AG04450 (cell line): ENCODE measurements at regions not wholly inside any gene's neighbourhood (a gene's known extent, or its start where the extent isn't known, plus 50 kb on each side); places are given as distances from the start of the nearest gene placed in this dataset.
A peak's percentile ranks its signal among the peaks of the same experiment; 100 is the strongest.

Experiments used
- CTCF ChIA-PET: fragments of 300-600, 350-600 bp; formaldehyde crosslinking; extraction: SDS; loops from one replicate; lab custom pipeline; 2022; ENCODE audit warnings: antibody characterized with exemption, inconsistent platforms; lab: Charles Lee
- POLR2A ChIA-PET: fragments of 350-600 bp; formaldehyde crosslinking; extraction: SDS; loops from one replicate; lab custom pipeline; 2021; ENCODE audit warnings: antibody characterized with exemption, inconsistent platforms; lab: Yijun Ruan, JAX
- DNase-seq: peaks from one replicate; pipeline ENCODE4 v3.0.0-alpha.2; 2011; ENCODE audit warnings: low read depth, low spot score
- H3K27ac ChIP-seq: one replicate; pipeline ENCODE4 v1.5.1; 2012; ENCODE audit warnings: low read depth, low read length, control low read depth
- H3K27me3 ChIP-seq: one replicate; pipeline ENCODE4 v1.6.0; 2012; ENCODE audit warnings: low read length; ENCODE audit not compliant: control insufficient read depth, insufficient read depth
- H3K4me3 ChIP-seq: 2 replicates; pipeline ENCODE4 v1.5.1; 2011; ENCODE audit warnings: mild to moderate bottlenecking, low read depth, low read length, control low read depth
- H3K9me3 ChIP-seq: 2 replicates; pipeline ENCODE4 v1.5.1; 2012; ENCODE audit warnings: low read length; ENCODE audit not compliant: control insufficient read depth, insufficient read depth
- TF ChIP-seq, protein P1 (sequence below): IDR thresholded peaks from 2 replicates; pipeline ENCODE4 v1.5.1; 2011; ENCODE audit warnings: low read depth, low read length, control low read depth, inconsistent platforms

DNA sequence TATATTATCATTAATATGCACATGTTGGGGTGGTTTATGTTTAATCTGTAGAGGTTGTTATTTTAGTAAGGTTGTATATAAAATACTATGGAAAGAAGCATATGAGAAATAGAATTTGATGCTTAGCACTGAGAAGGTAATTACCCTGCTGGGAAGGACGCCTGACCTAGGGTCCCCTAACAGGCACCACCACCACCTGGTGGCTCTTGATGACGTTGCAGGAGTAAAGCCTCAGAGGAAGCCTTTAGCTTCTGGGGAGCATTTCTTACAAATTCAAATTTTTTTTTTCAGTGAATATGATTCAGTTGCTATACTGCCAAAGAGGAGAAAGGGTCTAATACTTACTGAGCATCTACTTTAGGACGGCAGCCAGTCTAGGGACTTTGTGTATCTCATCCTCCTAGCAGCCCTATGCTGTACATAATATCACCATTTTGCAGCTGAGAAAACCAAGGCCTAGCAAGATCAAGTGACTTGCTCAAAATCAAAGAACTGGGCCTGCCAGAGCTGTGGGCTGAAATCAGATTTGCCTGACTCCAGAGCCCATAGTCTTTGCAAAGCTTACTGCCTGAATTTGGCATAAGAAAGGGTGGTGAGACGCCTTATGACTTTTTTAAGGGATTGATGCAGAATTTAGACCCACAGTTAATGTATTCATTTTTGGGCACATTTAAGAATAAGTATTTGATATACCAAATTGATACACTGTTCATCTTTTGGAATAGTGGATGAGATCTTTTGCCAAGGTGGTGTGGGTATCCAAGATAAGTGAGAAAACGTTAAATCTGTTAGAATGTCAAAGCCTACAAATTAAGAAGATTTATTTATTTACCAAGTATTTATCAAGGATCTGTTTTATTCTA, 78.8 kb upstream of the GAREM1 start:
- POLR2A ChIA-PET = no interaction called here
- CTCF ChIA-PET = interaction anchor here (0.6 to 9.5 kb wide), 7 partner anchors 78 to 607 kb away, joined by 3 to 220 read pairs (median 9); partner anchors contain the start of genes GAREM1 and TRAPPC8

DNA sequence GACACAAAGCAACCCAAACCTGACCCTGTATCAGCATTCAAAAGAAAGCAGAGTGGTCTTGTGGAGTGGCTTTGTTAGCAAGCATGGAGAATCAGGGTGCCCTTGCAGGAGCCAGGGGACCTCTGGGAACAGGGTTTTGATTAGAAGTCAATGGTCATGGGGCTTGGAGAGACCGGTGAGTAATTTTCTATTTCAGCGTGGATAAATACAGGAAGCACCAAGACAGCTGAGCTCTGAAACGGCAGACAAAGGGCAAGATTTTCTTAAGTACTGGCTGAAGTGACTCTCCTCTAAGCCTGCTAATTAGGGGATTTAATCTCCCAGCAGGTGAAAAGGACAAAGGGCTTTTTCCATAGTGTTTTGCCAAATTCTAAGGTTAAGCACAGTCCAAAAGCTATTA, 78.0 kb upstream of the GAREM1 start:
- Histone ChIP-seq H3K9me3 (no peaks in the 10 kb centered on the region), H3K27me3 (peaks cover 3% of the 10 kb centered on the region), H3K27ac (no peak overlapping the region), H3K4me3 (no peak overlapping the region)
- TF ChIP-seq, protein P1, sequence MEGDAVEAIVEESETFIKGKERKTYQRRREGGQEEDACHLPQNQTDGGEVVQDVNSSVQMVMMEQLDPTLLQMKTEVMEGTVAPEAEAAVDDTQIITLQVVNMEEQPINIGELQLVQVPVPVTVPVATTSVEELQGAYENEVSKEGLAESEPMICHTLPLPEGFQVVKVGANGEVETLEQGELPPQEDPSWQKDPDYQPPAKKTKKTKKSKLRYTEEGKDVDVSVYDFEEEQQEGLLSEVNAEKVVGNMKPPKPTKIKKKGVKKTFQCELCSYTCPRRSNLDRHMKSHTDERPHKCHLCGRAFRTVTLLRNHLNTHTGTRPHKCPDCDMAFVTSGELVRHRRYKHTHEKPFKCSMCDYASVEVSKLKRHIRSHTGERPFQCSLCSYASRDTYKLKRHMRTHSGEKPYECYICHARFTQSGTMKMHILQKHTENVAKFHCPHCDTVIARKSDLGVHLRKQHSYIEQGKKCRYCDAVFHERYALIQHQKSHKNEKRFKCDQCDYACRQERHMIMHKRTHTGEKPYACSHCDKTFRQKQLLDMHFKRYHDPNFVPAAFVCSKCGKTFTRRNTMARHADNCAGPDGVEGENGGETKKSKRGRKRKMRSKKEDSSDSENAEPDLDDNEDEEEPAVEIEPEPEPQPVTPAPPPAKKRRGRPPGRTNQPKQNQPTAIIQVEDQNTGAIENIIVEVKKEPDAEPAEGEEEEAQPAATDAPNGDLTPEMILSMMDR = no peak
- DNase-seq = no peak
- ChIA-PET POLR2A (no interaction called here), CTCF (interaction anchor here (0.8 to 9.5 kb wide), 6 partner anchors 78 to 398 kb away, joined by 3 to 220 read pairs (median 10); partner anchors contain the start of gene GAREM1)

More for the DNA sequence above, 78.8 kb upstream of the GAREM1 start:
- H3K4me3 ChIP-seq = no peak overlapping the region
- H3K9me3 ChIP-seq = no peaks in the 10 kb centered on the region
- peaks cover 3% of the 10 kb centered on the region for H3K27me3 ChIP-seq
- DNase-seq = no peak
- no peak overlapping the region for H3K27ac ChIP-seq
- TF ChIP-seq, protein P1 = peak; percentile 72

DNA sequence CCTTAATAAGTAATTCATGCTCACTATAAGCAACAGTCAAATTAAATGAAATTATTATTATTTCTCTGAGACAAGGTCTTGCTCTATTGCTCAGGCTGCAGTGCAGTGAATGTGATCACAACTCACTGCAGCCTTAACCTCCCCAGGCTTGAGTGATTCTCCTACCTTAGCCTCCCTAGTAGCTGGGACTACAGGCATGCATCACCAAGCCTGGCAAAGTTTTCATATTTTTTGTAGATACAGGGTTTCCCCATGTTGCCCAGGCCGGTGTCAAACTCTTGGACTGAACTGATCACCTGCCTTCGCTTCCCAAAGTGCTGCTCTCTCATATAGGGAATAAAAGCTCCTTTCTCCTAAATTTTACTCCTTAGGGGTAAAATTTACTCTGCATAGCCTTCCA, 74.9 kb upstream of the GAREM1 start:
- ChIA-PET CTCF (interaction anchor here (1.3 kb wide), 1 partner anchor 274 kb away, joined by 5 read pairs; no protein-coding TSS in a partner anchor), POLR2A (no interaction called here)
- Histone ChIP-seq H3K27ac (no peak overlapping the region), H3K9me3 (no peaks in the 10 kb centered on the region), H3K4me3 (no peak overlapping the region), H3K27me3 (no peaks in the 10 kb centered on the region)
- TF ChIP-seq, protein P1 = no peak
- DNase-seq = no peak

DNA sequence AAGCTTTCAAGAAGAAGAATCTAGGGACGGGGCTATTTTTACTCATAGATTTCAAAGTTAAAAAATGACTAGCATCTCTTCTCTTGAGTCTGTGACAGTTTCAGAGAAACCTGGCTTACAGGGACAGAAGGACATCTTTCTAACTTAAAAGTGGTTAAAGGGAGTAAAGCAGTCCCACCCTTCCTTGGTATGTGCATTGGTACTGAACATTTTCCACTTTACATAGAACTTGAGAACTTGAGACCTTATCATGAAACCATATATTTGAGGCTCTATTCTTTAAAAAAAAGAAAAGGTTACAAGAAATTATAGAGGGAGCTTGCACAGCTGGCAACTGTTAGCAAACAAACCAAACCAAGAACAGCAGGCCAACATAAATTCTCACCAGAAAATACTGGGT, 73.4 kb upstream of the GAREM1 start:
- TF ChIP-seq, protein P1 = no peak
- no peak for DNase-seq
- CTCF ChIA-PET = no interaction called here
- H3K4me3 ChIP-seq = no peak overlapping the region
- no peaks in the 10 kb centered on the region for H3K27me3 ChIP-seq
- H3K27ac ChIP-seq = no peak overlapping the region
- no peaks in the 10 kb centered on the region for H3K9me3 ChIP-seq
- POLR2A ChIA-PET = no interaction called here

DNA sequence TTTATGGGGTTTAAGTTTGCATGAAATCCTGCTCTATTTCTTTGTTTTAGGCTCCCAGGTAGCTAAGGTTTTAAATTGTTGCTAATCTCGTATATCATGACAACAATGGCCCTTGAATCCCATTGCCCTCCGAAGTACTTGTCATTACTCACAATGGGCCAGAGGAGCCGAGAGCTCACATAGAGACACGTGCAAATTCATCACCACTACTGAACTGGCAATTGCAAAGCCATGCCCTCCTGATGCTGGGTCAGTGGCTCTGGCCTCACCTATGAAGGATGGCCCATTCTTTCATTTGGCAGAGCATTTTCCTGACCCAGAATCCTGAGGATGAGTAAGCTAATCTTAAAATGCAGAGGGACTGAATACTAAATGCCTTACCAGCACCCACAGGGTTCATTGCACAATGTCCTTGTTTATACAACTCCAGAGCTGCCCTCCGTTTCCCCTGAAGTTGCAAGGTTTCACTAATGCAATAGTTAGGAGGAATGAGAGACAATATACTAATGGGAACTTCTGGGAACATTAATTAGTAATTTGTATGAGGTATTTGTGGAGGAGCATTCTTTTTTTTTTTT, 71.6 kb upstream of the GAREM1 start:
- DNase-seq = no peak
- Histone ChIP-seq H3K9me3 (no peaks in the 10 kb centered on the region), H3K27me3 (no peaks in the 10 kb centered on the region), H3K4me3 (no peak overlapping the region), H3K27ac (no peak overlapping the region)
- ChIA-PET POLR2A (no interaction called here), CTCF (interaction anchor here (0.7 to 2.6 kb wide), 6 partner anchors 10 to 384 kb away, joined by 3 to 10 read pairs (median 6); no protein-coding TSS in a partner anchor)
- TF ChIP-seq, protein P1 = no peak
